GM10266 (cell line): ENCODE measurements at regions not wholly inside any gene's neighbourhood (a gene's known extent, or its start where the extent isn't known, plus 50 kb on each side); places are given as distances from the start of the nearest gene placed in this dataset.

Experiments
- DNase-seq: peaks from one replicate; pipeline ENCODE4 v3.0.0; 2012; ENCODE audit errors: extremely low spot score
- CTCF ChIP-seq: IDR thresholded peaks from 2 replicates; pipeline ENCODE4 v1.5.1; 2012; ENCODE audit warnings: mild to moderate bottlenecking, low read depth; ENCODE audit not compliant: control insufficient read depth, insufficient read depth; ENCODE audit errors: missing control alignments

GRCh38 chr10:113309791-113310190 is 243.1 kb upstream of the HABP2 start:
- no peak for TF ChIP-seq CTCF
- DNase-seq: no peak

- no peak for DNase-seq
Measured at GRCh38 chr10:113310347-113310746, 242.5 kb upstream of the HABP2 start.

DNA sequence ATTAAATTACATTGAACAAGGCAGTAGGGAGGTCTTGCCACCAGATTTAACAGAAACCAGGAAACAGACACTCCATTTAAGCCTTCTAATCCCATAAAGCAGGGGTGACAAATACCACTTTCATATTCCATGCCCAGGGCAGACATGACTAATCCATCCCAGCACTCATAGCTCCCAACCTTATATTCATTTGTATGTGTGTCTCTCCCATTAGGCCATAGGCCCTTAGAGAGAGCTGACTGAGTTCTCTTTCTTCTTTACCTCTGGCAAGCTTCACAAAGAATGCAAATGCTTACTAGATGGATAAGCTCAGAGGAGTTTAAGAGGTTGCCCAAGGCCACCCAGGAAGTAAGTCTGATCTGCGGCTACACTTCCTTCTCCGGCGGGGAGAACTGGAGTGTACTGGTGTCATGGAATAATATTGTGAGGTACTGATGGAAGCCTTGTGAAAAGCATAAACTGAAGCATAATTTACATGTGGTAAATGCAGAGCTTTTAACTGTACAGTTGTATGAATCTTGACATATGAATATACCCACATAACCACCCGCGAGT is 239.7 kb upstream of the HABP2 start:
- no peak for TF ChIP-seq CTCF
- no peak for DNase-seq

More at GRCh38 chr10:113310347-113310746, 242.5 kb upstream of the HABP2 start:
- TF ChIP-seq CTCF: no peak

DNA sequence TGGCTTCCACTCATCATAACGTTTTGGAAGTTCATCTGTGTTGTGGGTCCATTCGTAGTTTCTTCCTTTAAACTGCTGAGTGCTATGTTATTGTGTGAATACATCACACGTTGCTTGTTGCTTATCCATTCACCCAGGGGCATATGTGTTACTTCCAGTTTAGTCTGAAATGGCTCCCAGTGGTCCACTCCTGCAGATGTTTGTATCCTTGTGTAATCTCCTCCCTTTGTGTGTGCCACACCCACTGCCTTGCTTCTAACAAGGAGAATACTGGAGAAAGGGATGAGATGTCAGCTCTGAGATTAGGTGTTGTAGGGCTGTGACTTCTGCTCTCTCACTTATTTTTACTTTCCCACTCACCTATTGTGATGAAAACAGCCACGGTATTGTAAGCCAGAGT is 239.1 kb upstream of the HABP2 start:
- TF ChIP-seq CTCF: no peak
- DNase-seq: no peak

- no peak for DNase-seq
- TF ChIP-seq CTCF: no peak
Measured at GRCh38 chr10:113316506-113316905, 236.3 kb upstream of the HABP2 start.

DNA sequence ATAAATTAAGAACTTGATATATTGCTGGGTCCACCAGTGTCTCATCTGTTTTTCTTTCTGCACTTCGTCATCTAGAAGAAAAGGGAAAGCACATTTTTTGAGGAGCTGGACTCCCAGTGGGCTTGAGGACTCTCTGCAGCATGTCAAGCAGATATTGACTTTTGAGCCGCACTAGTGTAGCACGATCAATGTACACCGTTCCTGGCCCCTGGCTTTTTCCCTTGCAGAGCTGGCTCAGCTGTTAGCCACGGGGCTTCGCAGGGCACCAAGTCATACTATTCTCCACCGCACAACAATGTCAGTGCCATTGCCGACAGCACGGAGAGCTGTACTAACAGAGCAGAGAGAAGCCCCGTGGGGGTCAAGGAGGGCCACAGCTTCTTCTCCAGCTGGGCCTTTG is 235.4 kb upstream of the HABP2 start:
- no peak for TF ChIP-seq CTCF
- DNase-seq: no peak

DNA sequence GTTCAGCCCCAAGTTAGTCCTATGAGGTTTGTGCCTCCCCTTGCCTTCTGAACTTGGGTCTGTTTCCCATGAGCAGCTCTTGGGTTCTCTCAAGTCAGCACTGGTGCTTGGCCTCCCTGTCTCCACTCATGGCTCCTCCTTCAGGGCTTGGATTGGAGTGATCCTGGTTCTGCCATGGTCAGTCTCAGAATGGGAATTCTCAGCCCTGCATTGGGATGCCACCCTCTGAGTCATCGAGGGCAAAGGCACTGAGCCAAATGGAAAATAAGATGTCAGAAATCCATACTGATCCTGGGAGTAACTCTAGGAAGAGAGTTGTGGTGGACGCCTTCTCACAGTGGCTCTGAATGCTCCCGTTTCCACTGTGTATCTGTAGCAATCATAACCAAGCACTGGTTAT is 233.4 kb upstream of the HABP2 start:
- DNase-seq: no peak

More for the DNA sequence above, 233.4 kb upstream of the HABP2 start:
- TF ChIP-seq CTCF: no peak
